Activated T-cell treated with anti-CD3 and anti-CD28 coated beads for 4 hours (primary cell): ENCODE measurements at regions not wholly inside any gene's neighbourhood (a gene's known extent, or its start where the extent isn't known, plus 50 kb on each side); places are given as distances from the start of the nearest gene placed in this dataset.
"Not testable (repeated sequence)": the region's sequence is repeated elsewhere in the genome, so short reads cannot be mapped to it uniquely, and the experiment has no call there.

ENCODE experiments used
- DNase-seq: peaks from one replicate; pipeline ENCODE4 v3.0.0-alpha.2; 2020

- no peak for DNase-seq
Observed at GRCh38 chr13:76329004-76329403, 557.2 kb downstream of the KCTD12 start.

- DNase-seq, result no peak
Observed at GRCh38 chr13:76326343-76326742, 559.9 kb downstream of the KCTD12 start.

GRCh38 chr13:76319921-76320320 is 566.3 kb downstream of the KCTD12 start:
- no peak for DNase-seq

GRCh38 chr13:76316998-76317527 is 569.1 kb downstream of the KCTD12 start:
- no peak for DNase-seq

- DNase-seq, result no peak
Observed at GRCh38 chr13:76314495-76314894, 571.7 kb downstream of the KCTD12 start.

GRCh38 chr13:76307142-76307541 is 579.1 kb downstream of the KCTD12 start:
- no peak for DNase-seq

- DNase-seq, result no peak
Observed at GRCh38 chr13:76300688-76301087, 585.5 kb downstream of the KCTD12 start.

GRCh38 chr13:76297331-76297730 is 588.9 kb downstream of the KCTD12 start:
- no peak for DNase-seq

- no peak for DNase-seq
Observed at GRCh38 chr13:76296751-76297150, 589.5 kb downstream of the KCTD12 start.

GRCh38 chr13:76295020-76295419 is 591.2 kb downstream of the KCTD12 start:
- not testable (repeated sequence) for DNase-seq

GRCh38 chr13:76293751-76294150 is 592.5 kb downstream of the KCTD12 start:
- DNase-seq, result no peak

- DNase-seq, result no peak
Observed at GRCh38 chr13:76293346-76293745, 592.9 kb downstream of the KCTD12 start.

GRCh38 chr13:76292726-76293125 is 593.5 kb downstream of the KCTD12 start:
- no peak for DNase-seq

- DNase-seq, result no peak
Observed at GRCh38 chr13:76292031-76292430, 594.2 kb downstream of the KCTD12 start.

- DNase-seq, result no peak
Observed at GRCh38 chr13:76289558-76289957, 596.6 kb downstream of the KCTD12 start.

- DNase-seq, result no peak
Observed at GRCh38 chr13:76286178-76286577, 600.0 kb downstream of the KCTD12 start.

GRCh38 chr13:76285463-76285862 is 600.7 kb downstream of the KCTD12 start:
- no peak for DNase-seq

GRCh38 chr13:76279766-76280165 is 606.4 kb downstream of the KCTD12 start:
- not testable (repeated sequence) for DNase-seq

GRCh38 chr13:76271728-76272232 is 614.4 kb downstream of the KCTD12 start:
- DNase-seq, result no peak

GRCh38 chr13:76268307-76268706 is 617.9 kb downstream of the KCTD12 start:
- DNase-seq, result not testable (repeated sequence)

GRCh38 chr13:76267216-76267615 is 619.0 kb downstream of the KCTD12 start:
- DNase-seq, result no peak

- no peak for DNase-seq
Observed at GRCh38 chr13:76266561-76266960, 619.6 kb downstream of the KCTD12 start.

GRCh38 chr13:76250211-76250610 is 614.1 kb downstream of the LMO7 start:
- DNase-seq, result no peak

- no peak for DNase-seq
Observed at GRCh38 chr13:76245920-76246319, 609.8 kb downstream of the LMO7 start.

GRCh38 chr13:76245211-76245610 is 609.1 kb downstream of the LMO7 start:
- no peak for DNase-seq
